DOHH2 (cell line): ENCODE measurements at regions not wholly inside any gene's neighbourhood (a gene's known extent, or its start where the extent isn't known, plus 50 kb on each side); places are given as distances from the start of the nearest gene placed in this dataset.

Source experiments
- EZH2phosphoT487 ChIP-seq: fragments of 200-600 bp; sonication (generic); IDR thresholded peaks from 2 replicates; pipeline ENCODE4 v1.6.1; 2017; ENCODE audit warnings: borderline replicate concordance, mild to moderate bottlenecking, antibody characterized with exemption, low read length, moderate library complexity, mixed read lengths
- TF ChIP-seq, protein P1 (sequence below): fragments of 200-600 bp; sonication (generic); IDR thresholded peaks from one replicate; pipeline ENCODE4 v1.5.1; 2014; ENCODE audit warnings: antibody characterized with exemption, mild to moderate bottlenecking, low read depth, low read length; ENCODE audit not compliant: poor library complexity, severe bottlenecking

DNA sequence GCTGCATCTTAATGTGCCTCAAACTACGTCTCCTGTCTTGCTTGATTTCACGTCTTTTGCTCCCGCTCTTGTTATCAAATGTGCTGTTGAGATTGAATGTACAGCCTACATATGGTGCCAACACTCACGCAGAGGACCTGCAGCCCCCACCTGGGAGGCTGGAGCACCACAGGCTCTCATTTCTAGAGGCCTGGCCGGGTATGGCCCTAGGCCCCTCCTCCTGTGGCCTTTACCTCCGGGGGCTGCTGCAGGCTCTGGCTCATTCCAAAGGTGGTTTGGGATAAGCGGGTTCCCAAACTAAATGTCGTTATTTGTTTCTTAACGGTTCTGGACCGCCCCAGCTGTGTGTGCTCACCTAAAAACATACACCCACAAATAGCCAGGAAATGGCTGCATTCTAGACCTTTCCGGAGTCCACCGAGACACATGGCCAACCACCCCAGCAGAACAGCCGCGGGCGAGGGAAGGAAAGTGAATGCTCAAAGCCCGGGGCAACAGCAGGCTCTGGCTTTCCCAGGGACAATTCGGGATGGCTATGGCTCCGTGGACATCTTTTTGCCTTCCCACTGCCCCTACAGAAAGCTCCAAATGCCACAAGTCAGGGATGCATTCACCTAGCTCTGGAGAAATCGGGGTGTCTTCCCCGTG is 105.9 kb downstream of the ENGASE start:
- TF ChIP-seq, protein P1, sequence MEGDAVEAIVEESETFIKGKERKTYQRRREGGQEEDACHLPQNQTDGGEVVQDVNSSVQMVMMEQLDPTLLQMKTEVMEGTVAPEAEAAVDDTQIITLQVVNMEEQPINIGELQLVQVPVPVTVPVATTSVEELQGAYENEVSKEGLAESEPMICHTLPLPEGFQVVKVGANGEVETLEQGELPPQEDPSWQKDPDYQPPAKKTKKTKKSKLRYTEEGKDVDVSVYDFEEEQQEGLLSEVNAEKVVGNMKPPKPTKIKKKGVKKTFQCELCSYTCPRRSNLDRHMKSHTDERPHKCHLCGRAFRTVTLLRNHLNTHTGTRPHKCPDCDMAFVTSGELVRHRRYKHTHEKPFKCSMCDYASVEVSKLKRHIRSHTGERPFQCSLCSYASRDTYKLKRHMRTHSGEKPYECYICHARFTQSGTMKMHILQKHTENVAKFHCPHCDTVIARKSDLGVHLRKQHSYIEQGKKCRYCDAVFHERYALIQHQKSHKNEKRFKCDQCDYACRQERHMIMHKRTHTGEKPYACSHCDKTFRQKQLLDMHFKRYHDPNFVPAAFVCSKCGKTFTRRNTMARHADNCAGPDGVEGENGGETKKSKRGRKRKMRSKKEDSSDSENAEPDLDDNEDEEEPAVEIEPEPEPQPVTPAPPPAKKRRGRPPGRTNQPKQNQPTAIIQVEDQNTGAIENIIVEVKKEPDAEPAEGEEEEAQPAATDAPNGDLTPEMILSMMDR = no peak
- TF ChIP-seq EZH2phosphoT487 = no peak
